ENCODE measurements at regions not wholly inside any gene's neighbourhood (a gene's known extent, or its start where the extent isn't known, plus 50 kb on each side); places are given as distances from the start of the nearest gene placed in this dataset.

GRCh38 chr10:123563581-123563855 lies 102.6 kb upstream of the GPR26 start:
- no peak for DNase-seq

DNA sequence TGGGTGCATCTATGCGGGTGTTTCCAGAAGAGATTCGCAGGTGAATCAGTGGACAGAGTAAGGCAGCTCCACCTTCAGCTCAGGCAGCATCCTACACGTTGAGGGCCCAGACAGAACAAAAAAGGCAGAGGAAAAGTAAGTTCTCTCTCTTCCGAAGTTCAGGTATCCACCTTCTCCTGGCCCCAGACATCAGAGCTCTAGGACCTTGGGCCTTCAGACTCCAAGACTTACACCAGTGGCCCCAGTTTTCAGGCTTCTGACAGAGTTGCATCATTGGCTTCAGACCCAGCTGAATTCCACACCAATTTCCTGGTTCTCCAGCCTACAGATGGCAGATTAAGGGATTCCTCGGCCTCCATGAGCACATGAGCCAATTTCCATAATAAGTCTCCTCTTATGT lies 102.2 kb upstream of the GPR26 start:
- DNase-seq, result no peak

GRCh38 chr10:123564631-123565030 lies 101.5 kb upstream of the GPR26 start:
- DNase-seq, result no peak

DNA sequence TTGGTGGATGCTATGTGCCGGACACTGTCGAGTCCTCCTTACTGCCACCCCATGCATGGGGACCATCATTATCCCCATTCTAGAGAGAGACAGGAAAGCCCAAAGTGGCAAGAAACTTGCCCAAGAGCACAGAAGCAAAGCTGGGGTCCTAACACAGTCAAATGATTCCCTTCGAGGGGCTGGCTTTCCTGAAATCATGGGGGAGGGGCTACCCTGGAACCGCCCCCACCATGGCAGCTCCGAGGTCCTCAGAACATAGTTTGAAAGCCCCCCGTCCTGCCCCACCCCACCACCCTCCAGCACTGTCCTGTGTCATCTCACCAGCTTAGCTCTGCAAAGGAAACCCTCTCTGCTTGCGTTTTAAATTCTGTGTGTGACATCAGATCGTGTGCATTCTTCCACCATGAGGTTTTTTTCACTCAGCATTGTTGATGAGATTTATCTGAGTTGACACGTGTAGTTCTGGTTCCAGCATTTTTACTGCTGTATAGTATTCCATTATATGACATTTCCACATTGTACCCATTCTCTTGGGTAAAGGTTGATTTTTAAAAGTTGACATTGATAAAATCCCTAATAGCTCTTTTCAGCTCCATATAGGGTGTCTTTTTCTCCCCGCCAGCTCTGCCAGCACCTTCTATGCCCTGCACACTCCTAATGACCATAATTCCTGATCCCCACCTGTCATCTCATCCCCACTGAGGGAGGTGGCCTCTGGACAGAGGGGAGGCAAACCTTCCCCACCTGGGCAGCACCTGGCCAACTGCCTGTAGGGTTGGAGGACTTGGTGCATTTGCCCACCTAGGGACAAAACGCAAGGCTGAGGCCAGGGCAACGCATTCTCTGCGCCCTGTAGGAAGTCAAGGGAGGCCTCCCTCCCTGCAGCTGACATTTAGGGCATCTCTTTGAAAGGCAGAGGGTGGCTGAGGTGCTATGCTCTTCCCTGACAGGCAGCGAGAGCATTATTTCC lies 100.2 kb upstream of the GPR26 start:
- DNase-seq, result no peak

- DNase-seq, result no peak
Observed at GRCh38 chr10:123567984-123568739, 98.0 kb upstream of the GPR26 start.

- DNase-seq, result no peak
Observed at GRCh38 chr10:123568751-123569150, 97.4 kb upstream of the GPR26 start.

GRCh38 chr10:123569436-123570035 lies 96.6 kb upstream of the GPR26 start:
- DNase-seq, result no peak

GRCh38 chr10:123570051-123570897 lies 95.9 kb upstream of the GPR26 start:
- DNase-seq, result no peak

DNA sequence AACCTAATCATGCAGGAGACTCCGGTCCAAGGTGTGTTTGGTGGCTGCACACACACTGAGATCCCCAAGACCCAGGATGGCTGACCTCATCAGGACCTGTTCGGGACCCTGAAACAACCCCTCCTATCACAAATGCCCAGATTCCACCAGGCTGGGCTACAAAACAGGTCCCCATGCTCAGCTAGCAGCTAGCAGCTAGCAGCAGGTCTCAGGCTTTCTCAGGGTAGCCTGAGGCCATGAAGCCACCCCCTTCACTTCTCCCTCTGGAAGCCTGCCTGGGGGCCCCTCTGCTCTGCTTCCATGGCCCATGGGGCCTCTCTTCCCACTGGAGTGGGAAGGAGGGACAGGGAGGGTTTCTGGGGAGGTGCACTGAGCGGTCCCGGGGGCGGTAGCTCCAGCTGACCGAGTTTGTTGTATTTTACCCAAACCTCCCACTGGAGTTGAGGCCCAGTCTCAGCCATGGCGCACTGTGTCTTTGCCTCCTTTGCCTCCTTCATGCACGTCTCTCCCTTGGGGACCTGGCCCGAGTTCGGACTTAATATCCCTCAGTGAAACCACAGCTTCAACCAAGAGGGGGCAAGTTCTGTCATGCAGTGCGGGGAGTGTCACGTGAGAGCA lies 95.1 kb upstream of the GPR26 start:
- DNase-seq, result no peak

- DNase-seq, result no peak
Observed at GRCh38 chr10:123571978-123572377, 94.2 kb upstream of the GPR26 start.

- DNase-seq, result peak; percentile 25 to 29
Observed at GRCh38 chr10:123573236-123574108, 92.7 kb upstream of the GPR26 start.

GRCh38 chr10:123574109-123574698 lies 92.0 kb upstream of the GPR26 start:
- no peak for DNase-seq

DNA sequence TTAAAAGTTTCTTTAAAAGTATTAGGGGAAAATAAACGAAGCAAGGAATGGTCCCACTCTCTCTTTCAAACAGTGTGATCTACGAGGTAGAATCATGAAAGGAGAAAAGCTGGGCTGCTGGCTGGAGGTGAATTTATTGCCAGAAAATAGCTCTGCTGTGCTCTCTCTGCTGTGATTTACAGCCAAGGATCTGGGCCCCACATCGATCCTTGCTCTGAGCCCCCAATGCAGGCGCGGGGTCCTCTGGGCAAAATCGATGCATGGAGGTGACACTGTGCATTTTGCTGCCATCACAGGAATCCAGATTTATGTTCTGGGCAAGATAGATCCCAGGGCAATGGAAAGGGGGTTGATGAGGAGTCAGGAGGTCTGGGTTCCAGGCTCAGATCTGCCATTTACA lies 91.0 kb upstream of the GPR26 start:
- DNase-seq, result no peak

DNA sequence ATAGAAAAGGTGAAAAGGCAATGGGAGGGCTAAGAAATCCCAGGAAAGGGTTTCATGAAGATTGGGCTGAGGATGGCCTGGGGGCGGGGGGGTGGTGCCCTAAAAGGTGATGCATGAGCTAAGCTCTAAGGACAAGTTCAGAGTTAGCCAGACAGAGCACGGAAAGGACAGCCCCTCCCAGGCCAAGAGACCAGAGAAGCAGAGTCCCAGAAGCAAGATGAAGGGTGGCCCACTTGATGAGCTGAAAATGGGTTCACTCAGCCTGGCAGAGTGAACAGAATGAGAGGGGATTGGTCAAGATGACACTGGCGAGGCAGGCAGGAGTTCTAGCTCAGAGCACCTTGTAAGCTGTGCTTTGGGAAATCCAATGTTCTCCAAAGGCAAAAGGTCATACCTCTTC lies 89.4 kb upstream of the GPR26 start:
- DNase-seq, result no peak

DNA sequence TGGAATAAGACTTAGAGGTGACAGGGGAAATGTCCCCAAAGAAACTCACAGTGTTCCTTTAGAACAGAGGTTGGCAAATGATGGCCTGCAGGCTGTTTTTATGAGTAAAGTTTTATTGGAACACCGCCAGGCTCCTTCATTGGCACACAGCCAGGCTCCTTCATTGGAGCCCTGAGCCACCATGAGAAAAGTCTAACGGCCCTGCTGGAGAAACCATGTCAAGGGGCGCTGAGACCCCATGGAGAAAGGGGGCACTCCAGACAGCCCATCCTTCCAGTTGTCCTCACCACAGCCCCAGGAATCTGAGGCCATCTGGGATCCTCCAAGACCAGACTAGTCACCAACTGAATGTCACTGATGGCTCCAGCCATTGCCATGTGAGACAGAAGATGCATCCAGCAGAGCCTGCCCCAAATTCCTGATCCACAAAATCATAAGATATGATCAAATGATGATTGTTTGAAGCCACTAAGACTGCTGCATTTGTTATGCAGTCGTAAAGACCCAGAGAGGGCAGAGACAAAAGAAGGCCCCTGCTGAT lies 88.2 kb upstream of the GPR26 start:
- DNase-seq, result no peak

DNA sequence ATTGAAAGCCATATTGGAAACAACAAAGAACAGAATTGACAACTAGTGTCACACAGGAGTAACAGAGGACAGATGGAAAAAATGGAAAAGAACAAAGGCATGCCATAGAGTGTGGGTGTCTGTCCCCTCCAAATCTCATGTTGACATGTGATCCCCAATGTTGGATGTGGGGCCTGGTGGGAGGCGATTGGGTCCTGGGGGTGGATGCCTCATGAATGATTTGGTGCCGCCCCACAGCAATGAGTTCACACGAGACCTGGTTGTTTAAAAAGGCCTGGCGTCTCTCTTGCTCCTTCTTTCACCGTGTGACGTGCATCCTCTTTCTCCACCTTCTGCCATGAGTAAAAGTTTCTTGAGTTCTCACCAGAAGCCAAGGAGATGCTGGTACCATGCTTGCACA lies 87.4 kb upstream of the GPR26 start:
- no peak for DNase-seq

GRCh38 chr10:123579675-123580074 lies 86.5 kb upstream of the GPR26 start:
- DNase-seq, result no peak

DNA sequence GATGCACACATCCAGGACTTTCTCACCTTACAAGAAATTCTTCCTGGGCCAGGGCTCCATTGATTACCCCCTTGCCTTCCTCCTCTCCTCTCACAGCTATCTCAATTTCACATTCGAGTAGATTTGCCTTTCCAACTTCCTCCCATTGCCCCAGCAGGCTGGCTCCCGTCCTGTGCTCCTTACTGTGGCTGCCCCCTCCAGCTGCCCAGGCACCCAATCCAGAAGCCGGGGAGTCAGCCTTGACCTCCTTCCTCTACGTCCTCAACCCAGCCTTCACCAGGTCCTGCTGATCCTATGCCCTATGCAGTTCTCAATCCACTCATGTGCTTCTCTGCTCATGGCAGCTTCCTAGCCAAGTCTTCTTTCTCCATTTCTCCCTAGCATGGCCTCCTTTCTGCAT lies 85.7 kb upstream of the GPR26 start:
- no peak for DNase-seq

DNA sequence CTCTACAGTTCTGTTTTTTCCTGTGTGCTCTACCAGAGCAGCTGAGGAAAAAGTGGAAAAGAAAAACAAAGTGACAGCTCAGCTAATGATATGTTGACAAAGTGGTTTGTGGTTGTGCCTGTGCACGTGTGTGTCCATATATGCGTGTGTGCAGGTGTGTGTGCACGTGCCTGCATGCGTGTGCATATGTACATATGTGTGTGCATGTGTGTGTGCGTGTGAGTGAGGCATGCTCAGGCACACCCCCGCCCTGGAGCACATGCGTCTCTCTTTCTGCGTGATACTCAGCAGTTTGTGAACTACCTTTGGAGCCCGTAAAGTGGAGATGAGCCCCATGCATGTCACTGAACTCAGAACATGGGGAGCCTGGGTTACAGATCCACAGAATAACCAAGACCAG lies 84.5 kb upstream of the GPR26 start:
- no peak for DNase-seq

DNA sequence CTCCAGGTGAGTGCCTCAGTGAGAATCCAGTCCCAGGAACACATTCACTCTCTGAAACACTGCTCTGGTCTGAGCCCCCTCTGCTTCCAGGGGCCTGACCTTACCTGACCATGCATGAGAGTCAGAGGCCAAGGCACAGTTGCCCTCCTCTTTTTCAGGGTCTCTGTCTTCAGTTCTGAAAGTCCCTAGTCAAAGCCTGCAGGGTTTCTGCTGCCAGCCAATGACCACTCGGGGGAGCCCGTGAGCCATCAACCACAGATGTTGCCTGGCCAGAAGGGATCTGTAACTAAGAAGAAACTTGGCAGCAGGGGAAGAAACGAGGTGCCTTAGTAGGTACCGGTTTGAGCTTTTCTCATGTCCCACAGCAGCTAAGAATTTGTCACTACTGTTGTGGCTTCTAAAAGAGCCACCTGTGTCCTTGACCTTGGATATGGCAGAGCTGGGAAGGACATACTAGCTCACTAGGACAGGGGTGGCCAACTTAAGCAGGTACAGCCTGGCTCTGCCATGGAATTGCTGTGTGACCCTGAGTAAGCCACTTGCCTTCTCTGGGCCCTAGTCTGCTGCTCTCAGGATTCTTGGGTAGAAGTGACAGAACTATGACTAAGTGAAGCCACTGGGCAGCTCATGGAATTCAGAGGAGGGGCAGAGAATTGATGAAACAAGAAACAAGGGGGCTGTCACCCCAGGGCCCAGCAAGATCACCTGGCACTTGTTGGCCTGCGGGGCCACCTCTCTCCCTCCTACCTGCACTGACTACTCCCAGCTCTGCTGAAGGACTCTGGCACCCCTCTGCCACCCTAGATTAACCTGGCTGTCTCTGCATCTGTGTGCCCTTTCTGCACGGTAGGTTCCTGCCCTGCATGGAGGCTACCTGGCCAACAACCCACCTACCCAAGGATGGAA lies 83.8 kb upstream of the GPR26 start:
- DNase-seq, result peak; percentile 13 to 42

All from NCI-H1930 (cell line).